ENCODE measurements at regions not wholly inside any gene's neighbourhood (a gene's known extent, or its start where the extent isn't known, plus 50 kb on each side); places are given as distances from the start of the nearest gene placed in this dataset.

- DNase-seq (ENCODE audit: low read depth, low spot score), result no peak
- H3K4me3 Mint-ChIP-seq, result no peak overlapping the region
Measured at GRCh38 chr13:79749984-79750551, 269.1 kb downstream of the NDFIP2 start.

GRCh38 chr13:79749566-79749965 is 268.6 kb downstream of the NDFIP2 start:
- no peaks in the 10 kb centered on the region for H3K27me3 Mint-ChIP-seq (ENCODE audit: low read depth)
- DNase-seq (ENCODE audit: low read depth, low spot score), result no peak
- H3K9me3 Mint-ChIP-seq, result peaks cover 4% of the 10 kb centered on the region
- no peak overlapping the region for H3K27ac Mint-ChIP-seq (ENCODE audit: unreplicated experiment)
- no peaks in the 10 kb centered on the region for H3K36me3 Mint-ChIP-seq (ENCODE audit: low read depth)
- no peak overlapping the region for H3K4me3 Mint-ChIP-seq
- peaks cover 37% of the 10 kb centered on the region for H3K4me1 Mint-ChIP-seq
- TF ChIP-seq CTCF (conservative IDR thresholded peaks at IDR 0.05), result no peak

More at GRCh38 chr13:79749984-79750551, 269.1 kb downstream of the NDFIP2 start:
- TF ChIP-seq CTCF (conservative IDR thresholded peaks at IDR 0.05), result no peak
- Mint-ChIP-seq H3K27me3 (ENCODE audit: low read depth) (no peaks in the 10 kb centered on the region), H3K36me3 (ENCODE audit: low read depth) (no peaks in the 10 kb centered on the region), H3K27ac (ENCODE audit: unreplicated experiment) (no peak overlapping the region), H3K4me1 (peaks cover 37% of the 10 kb centered on the region), H3K9me3 (peaks cover 4% of the 10 kb centered on the region)

- Mint-ChIP-seq H3K9me3 (no peaks in the 10 kb centered on the region), H3K4me1 (peaks cover 31% of the 10 kb centered on the region), H3K4me3 (no peak overlapping the region), H3K27ac (ENCODE audit: unreplicated experiment) (no peak overlapping the region), H3K27me3 (ENCODE audit: low read depth) (no peaks in the 10 kb centered on the region), H3K36me3 (ENCODE audit: low read depth) (no peaks in the 10 kb centered on the region)
- TF ChIP-seq CTCF (conservative IDR thresholded peaks at IDR 0.05), result no peak
- DNase-seq (ENCODE audit: low read depth, low spot score), result no peak
Measured at GRCh38 chr13:79745081-79745480, 264.1 kb downstream of the NDFIP2 start.

GRCh38 chr13:79742923-79743322 is 262.0 kb downstream of the NDFIP2 start:
- Mint-ChIP-seq H3K9me3 (no peaks in the 10 kb centered on the region), H3K4me3 (no peak overlapping the region), H3K36me3 (ENCODE audit: low read depth) (no peaks in the 10 kb centered on the region), H3K4me1 (peaks cover 25% of the 10 kb centered on the region), H3K27me3 (ENCODE audit: low read depth) (no peaks in the 10 kb centered on the region), H3K27ac (ENCODE audit: unreplicated experiment) (no peak overlapping the region)
- DNase-seq (ENCODE audit: low read depth, low spot score), result no peak
- TF ChIP-seq CTCF (conservative IDR thresholded peaks at IDR 0.05), result no peak

GRCh38 chr13:79740991-79741390 is 260.0 kb downstream of the NDFIP2 start:
- Mint-ChIP-seq H3K9me3 (peaks cover 3% of the 10 kb centered on the region), H3K36me3 (ENCODE audit: low read depth) (peaks cover 3% of the 10 kb centered on the region), H3K27me3 (ENCODE audit: low read depth) (no peaks in the 10 kb centered on the region), H3K4me3 (peak overlapping the region; percentile 10), H3K27ac (ENCODE audit: unreplicated experiment) (peak overlapping the region; percentile 24), H3K4me1 (peaks cover 25% of the 10 kb centered on the region)
- DNase-seq (ENCODE audit: low read depth, low spot score), result no peak
- TF ChIP-seq CTCF (conservative IDR thresholded peaks at IDR 0.05), result no peak

Data from neural crest cell (in vitro differentiated cells).